22Rv1 (cell line): ENCODE measurements at regions not wholly inside any gene's neighbourhood (a gene's known extent, or its start where the extent isn't known, plus 50 kb on each side); places are given as distances from the start of the nearest gene placed in this dataset.
"Not testable (repeated sequence)": the region's sequence is repeated elsewhere in the genome, so short reads cannot be mapped to it uniquely, and the experiment has no call there.

ENCODE experiments used
- H3K27ac ChIP-seq: fragments of 450-650 bp; 2 replicates; pipeline ENCODE4 v1.5.1; 2017
- CTCF ChIP-seq: fragments of 450-650 bp; IDR thresholded peaks from 2 replicates; pipeline ENCODE4 v1.5.1; 2017; ENCODE audit warnings: mild to moderate bottlenecking
- ZFX ChIP-seq: fragments of 450-650 bp; IDR thresholded peaks from 2 replicates; pipeline ENCODE4 v1.6.1; 2017; ENCODE audit warnings: antibody characterized with exemption, borderline replicate concordance

GRCh38 chr3:3368306-3368705 lies 188.8 kb upstream of the CRBN start:
- TF ChIP-seq ZFX = no peak
- TF ChIP-seq CTCF = no peak
- no peak overlapping the region for H3K27ac ChIP-seq

GRCh38 chr3:3366386-3366785 lies 186.9 kb upstream of the CRBN start:
- TF ChIP-seq ZFX = no peak
- no peak for TF ChIP-seq CTCF
- no peak overlapping the region for H3K27ac ChIP-seq

- no peak overlapping the region for H3K27ac ChIP-seq
- TF ChIP-seq CTCF (no peak), ZFX (no peak)
These were observed 186.2 kb upstream of the CRBN start for GRCh38 chr3:3365716-3366115.

GRCh38 chr3:3356846-3357245 lies 177.4 kb upstream of the CRBN start:
- H3K27ac ChIP-seq = no peak overlapping the region
- TF ChIP-seq CTCF (no peak), ZFX (no peak)

GRCh38 chr3:3355442-3355841 lies 176.0 kb upstream of the CRBN start:
- no peak for TF ChIP-seq ZFX
- TF ChIP-seq CTCF = no peak
- H3K27ac ChIP-seq = no peak overlapping the region

GRCh38 chr3:3353153-3353552 lies 173.7 kb upstream of the CRBN start:
- TF ChIP-seq CTCF (no peak), ZFX (no peak)
- H3K27ac ChIP-seq = no peak overlapping the region

GRCh38 chr3:3351226-3351625 lies 171.7 kb upstream of the CRBN start:
- H3K27ac ChIP-seq = no peak overlapping the region
- TF ChIP-seq ZFX (no peak), CTCF (no peak)

GRCh38 chr3:3347056-3347455 lies 167.6 kb upstream of the CRBN start:
- not testable (repeated sequence) for H3K27ac ChIP-seq
